Neural progenitor cell (in vitro differentiated cells): ENCODE measurements at regions not wholly inside any gene's neighbourhood (a gene's known extent, or its start where the extent isn't known, plus 50 kb on each side); places are given as distances from the start of the nearest gene placed in this dataset.

Experiments
- DNase-seq: peaks from one replicate; pipeline ENCODE4 v3.0.0-alpha.2; 2016; ENCODE audit warnings: low spot score
- H2AFZ ChIP-seq: fragments of 200-600 bp; sonication (generic); replicated peaks from 2 replicates; pipeline ENCODE4 v1.6.1; 2016; ENCODE audit warnings: antibody characterized with exemption
- H3F3A ChIP-seq: fragments of 200-600 bp; sonication (generic); 2 replicates; pipeline ENCODE4 v1.6.1; 2016; ENCODE audit warnings: antibody characterized with exemption, low read depth
- H3K27ac ChIP-seq: fragments of 200-600 bp; sonication (generic); 2 replicates; pipeline ENCODE4 v1.5.1; 2016; ENCODE audit warnings: mild to moderate bottlenecking
- H3K27me3 ChIP-seq: fragments of 200-600 bp; sonication (generic); 2 replicates; pipeline ENCODE4 v1.6.1; 2016; ENCODE audit warnings: mild to moderate bottlenecking, moderate library complexity
- H3K36me3 ChIP-seq: fragments of 200-600 bp; sonication (generic); 2 replicates; pipeline ENCODE4 v1.5.1; 2016
- H3K4me1 ChIP-seq: fragments of 200-600 bp; sonication (generic); 2 replicates; pipeline ENCODE4 v1.6.1; 2016; ENCODE audit warnings: mixed run types
- H3K4me2 ChIP-seq: fragments of 200-600 bp; sonication (generic); 2 replicates; pipeline ENCODE4 v1.6.1; 2016
- H3K4me3 ChIP-seq: fragments of 200-600 bp; sonication (generic); 2 replicates; pipeline ENCODE4 v1.5.1; 2016
- H3K79me2 ChIP-seq: fragments of 200-600 bp; sonication (generic); 2 replicates; pipeline ENCODE4 v1.6.1; 2016; ENCODE audit warnings: low read depth
- H3K9ac ChIP-seq: fragments of 200-600 bp; sonication (generic); 2 replicates; pipeline ENCODE4 v1.6.1; 2016
- H3K9me3 ChIP-seq: fragments of 200-600 bp; sonication (generic); 2 replicates; pipeline ENCODE4 v1.5.1; 2016; ENCODE audit warnings: low read depth
- H4K20me1 ChIP-seq: fragments of 200-600 bp; sonication (generic); 2 replicates; pipeline ENCODE4 v1.6.1; 2016; ENCODE audit warnings: low read depth
- H3K27ac Mint-ChIP-seq: 3 replicates; pipeline ENCODE4 v1.8.0; 2021; ENCODE audit warnings: mixed read lengths
- H3K27me3 Mint-ChIP-seq: 2 replicates; pipeline ENCODE4 v1.8.0; 2022; ENCODE audit warnings: low read depth, mild to moderate bottlenecking, inconsistent platforms, moderate library complexity, mixed read lengths; ENCODE audit not compliant: insufficient read depth
- H3K36me3 Mint-ChIP-seq: 3 replicates; pipeline ENCODE4 v1.8.0; 2021; ENCODE audit warnings: mixed read lengths
- H3K4me1 Mint-ChIP-seq: 3 replicates; pipeline ENCODE4 v1.8.0; 2021; ENCODE audit warnings: mixed read lengths
- H3K4me3 Mint-ChIP-seq: 3 replicates; pipeline ENCODE4 v1.8.0; 2021; ENCODE audit warnings: mild to moderate bottlenecking, moderate library complexity, mixed read lengths
- H3K9me3 Mint-ChIP-seq: 3 replicates; pipeline ENCODE4 v1.8.0; 2020; ENCODE audit warnings: mixed read lengths
- EZH2 ChIP-seq: fragments of 200-600 bp; sonication (generic); IDR thresholded peaks from 2 replicates; pipeline ENCODE4 v1.6.1; 2017; ENCODE audit warnings: antibody characterized with exemption, mild to moderate bottlenecking, moderate library complexity
- EZH2phosphoT487 ChIP-seq: fragments of 200-600 bp; sonication (generic); IDR thresholded peaks from 2 replicates; pipeline ENCODE4 v1.6.1; 2017; ENCODE audit warnings: antibody characterized with exemption
- TF ChIP-seq, protein P1 (sequence below): fragments of 200-600 bp; sonication (generic); IDR thresholded peaks from 2 replicates; pipeline ENCODE4 v1.5.1; 2017; ENCODE audit warnings: antibody characterized with exemption, mild to moderate bottlenecking

DNA sequence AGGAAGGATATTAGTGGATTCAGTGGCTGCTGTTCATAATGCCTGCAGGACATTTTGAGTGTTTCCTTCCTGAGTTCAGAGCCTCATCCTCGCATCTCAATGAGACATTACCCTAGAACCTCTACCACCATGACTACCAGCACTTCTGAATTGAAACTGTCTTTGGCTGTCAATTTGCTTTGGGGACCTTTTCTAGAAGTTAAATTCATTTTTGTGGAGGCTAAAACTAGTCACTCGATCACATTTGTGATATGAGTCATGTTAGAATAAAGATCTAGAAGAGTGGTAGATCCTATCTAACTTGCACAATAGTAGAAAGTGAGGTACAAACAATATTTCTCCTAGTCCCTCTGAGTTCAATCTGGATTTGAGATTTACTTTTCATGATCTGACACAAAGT, 124.9 kb downstream of the KCNRG start:
- Histone ChIP-seq H3F3A (no peaks in the 10 kb centered on the region), H3K4me3 (no peak overlapping the region), H3K27ac (no peak overlapping the region), H3K27me3 (peaks cover 25% of the 10 kb centered on the region), H2AFZ (no peak overlapping the region), H3K9me3 (no peaks in the 10 kb centered on the region), H3K36me3 (no peaks in the 10 kb centered on the region), H3K4me1 (peaks cover 17% of the 10 kb centered on the region), H3K4me2 (no peak overlapping the region), H3K9ac (no peak overlapping the region), H3K79me2 (no peaks in the 10 kb centered on the region), H4K20me1 (peaks cover 5% of the 10 kb centered on the region)
- no peak for TF ChIP-seq EZH2phosphoT487
- TF ChIP-seq, protein P1, sequence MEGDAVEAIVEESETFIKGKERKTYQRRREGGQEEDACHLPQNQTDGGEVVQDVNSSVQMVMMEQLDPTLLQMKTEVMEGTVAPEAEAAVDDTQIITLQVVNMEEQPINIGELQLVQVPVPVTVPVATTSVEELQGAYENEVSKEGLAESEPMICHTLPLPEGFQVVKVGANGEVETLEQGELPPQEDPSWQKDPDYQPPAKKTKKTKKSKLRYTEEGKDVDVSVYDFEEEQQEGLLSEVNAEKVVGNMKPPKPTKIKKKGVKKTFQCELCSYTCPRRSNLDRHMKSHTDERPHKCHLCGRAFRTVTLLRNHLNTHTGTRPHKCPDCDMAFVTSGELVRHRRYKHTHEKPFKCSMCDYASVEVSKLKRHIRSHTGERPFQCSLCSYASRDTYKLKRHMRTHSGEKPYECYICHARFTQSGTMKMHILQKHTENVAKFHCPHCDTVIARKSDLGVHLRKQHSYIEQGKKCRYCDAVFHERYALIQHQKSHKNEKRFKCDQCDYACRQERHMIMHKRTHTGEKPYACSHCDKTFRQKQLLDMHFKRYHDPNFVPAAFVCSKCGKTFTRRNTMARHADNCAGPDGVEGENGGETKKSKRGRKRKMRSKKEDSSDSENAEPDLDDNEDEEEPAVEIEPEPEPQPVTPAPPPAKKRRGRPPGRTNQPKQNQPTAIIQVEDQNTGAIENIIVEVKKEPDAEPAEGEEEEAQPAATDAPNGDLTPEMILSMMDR, result no peak
- TF ChIP-seq EZH2, result no peak
- Mint-ChIP-seq H3K4me1 (peaks cover 35% of the 10 kb centered on the region), H3K36me3 (no peaks in the 10 kb centered on the region), H3K27me3 (peaks cover 6% of the 10 kb centered on the region), H3K4me3 (peak overlapping the region; percentile 43), H3K9me3 (no peaks in the 10 kb centered on the region), H3K27ac (no peak overlapping the region)
- no peak for DNase-seq

DNA sequence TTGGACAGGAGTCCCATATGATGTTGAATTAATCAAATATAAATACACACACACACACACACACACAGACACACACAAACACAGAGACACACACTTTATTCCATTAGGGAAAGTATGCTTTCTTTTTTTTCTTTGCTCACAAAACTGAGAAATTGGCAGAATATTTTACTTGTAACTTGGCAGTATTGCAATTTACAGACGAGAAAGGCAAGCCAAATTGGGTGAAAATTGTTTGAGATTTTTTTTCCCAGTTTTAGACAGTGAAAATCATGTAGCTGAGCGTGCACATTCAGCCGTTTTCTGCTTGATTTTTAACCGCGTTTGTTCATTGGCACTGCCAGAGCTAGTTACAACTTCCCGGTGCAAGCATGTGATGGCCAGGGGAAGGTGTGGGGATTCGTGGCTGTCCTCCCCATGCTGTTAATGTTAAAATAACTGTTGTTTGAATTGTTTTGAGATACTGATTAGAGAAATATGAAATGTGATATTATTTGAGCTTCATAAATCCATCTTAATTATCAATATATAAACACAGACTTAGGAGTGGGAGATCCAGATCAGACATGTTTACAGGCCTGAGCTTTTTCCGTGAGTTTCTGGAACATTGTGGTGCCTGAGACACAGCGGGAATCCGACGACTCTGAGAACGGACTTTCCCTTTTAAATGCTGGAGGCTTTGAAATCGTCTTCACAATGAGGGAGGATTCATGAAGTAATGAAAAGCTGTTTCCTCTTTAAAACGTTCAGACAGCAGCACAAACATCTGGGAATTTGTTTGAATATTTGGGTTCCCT, 125.5 kb downstream of the KCNRG start:
- Histone ChIP-seq H3K27me3 (peaks cover 19% of the 10 kb centered on the region), H4K20me1 (peaks cover 5% of the 10 kb centered on the region), H2AFZ (no peak overlapping the region), H3K4me2 (peak overlapping the region; percentile 59), H3K79me2 (no peaks in the 10 kb centered on the region), H3K9me3 (no peaks in the 10 kb centered on the region), H3K9ac (no peak overlapping the region), H3K36me3 (no peaks in the 10 kb centered on the region), H3F3A (no peaks in the 10 kb centered on the region), H3K4me3 (no peak overlapping the region), H3K4me1 (peaks cover 17% of the 10 kb centered on the region), H3K27ac (no peak overlapping the region)
- TF ChIP-seq, protein P1, result no peak
- TF ChIP-seq EZH2phosphoT487 (no peak), EZH2 (no peak)
- H3K4me3 Mint-ChIP-seq, result no peak overlapping the region
- H3K27ac Mint-ChIP-seq, result no peak overlapping the region
- peaks cover 33% of the 10 kb centered on the region for H3K4me1 Mint-ChIP-seq
- DNase-seq, result peak; percentile 71
- H3K9me3 Mint-ChIP-seq, result no peaks in the 10 kb centered on the region
- H3K27me3 Mint-ChIP-seq, result peaks cover 6% of the 10 kb centered on the region
- H3K36me3 Mint-ChIP-seq, result no peaks in the 10 kb centered on the region

DNA sequence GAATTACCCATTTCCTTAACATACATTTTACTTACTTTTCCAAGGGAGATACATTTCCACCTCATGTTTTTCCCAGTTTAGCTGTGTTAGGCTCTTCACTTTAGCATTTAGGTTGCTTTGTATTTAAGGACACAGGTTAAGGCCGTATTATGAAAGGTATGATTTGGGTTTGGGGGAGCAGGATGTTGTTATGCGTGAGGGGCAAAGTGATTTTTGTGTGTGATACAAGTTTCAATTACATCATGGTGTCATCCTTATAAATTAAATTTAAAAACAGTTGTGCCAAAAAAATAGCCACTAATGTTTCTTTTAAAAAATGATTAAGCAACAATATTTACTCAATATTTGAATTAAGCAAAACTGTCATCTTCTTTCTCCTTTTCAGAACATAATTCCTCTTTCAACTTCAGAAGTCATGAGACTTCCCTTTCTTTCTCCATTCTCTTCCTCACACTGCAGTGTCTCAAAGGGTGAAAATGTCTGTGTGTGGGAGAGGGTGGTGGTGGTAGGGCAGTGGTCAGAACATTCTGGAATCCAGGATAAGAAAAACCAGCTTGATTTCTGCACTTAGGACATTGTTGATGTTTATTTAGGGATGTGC, 126.2 kb downstream of the KCNRG start:
- no peak for TF ChIP-seq EZH2phosphoT487
- TF ChIP-seq, protein P1, result no peak
- no peak for TF ChIP-seq EZH2

More for the DNA sequence above, 126.2 kb downstream of the KCNRG start:
- Histone ChIP-seq H3K4me2 (peak overlapping the region; percentile 59), H3K4me3 (no peak overlapping the region), H3K4me1 (peaks cover 17% of the 10 kb centered on the region), H3K36me3 (no peaks in the 10 kb centered on the region), H4K20me1 (peaks cover 4% of the 10 kb centered on the region), H3K9me3 (no peaks in the 10 kb centered on the region), H3K79me2 (no peaks in the 10 kb centered on the region), H3K9ac (no peak overlapping the region), H3K27me3 (peaks cover 12% of the 10 kb centered on the region), H3F3A (no peaks in the 10 kb centered on the region), H2AFZ (no peak overlapping the region), H3K27ac (no peak overlapping the region)
- H3K27ac Mint-ChIP-seq, result no peak overlapping the region
- peaks cover 33% of the 10 kb centered on the region for H3K4me1 Mint-ChIP-seq
- H3K27me3 Mint-ChIP-seq, result peaks cover 4% of the 10 kb centered on the region
- no peaks in the 10 kb centered on the region for H3K36me3 Mint-ChIP-seq
- no peaks in the 10 kb centered on the region for H3K9me3 Mint-ChIP-seq
- no peak overlapping the region for H3K4me3 Mint-ChIP-seq
- no peak for DNase-seq
